SU-DHL-6 (cell line): ENCODE measurements at regions not wholly inside any gene's neighbourhood (a gene's known extent, or its start where the extent isn't known, plus 50 kb on each side); places are given as distances from the start of the nearest gene placed in this dataset.

Source experiments
- H2AFZ ChIP-seq: fragments of 200-600 bp; sonication (generic); 2 replicates; pipeline ENCODE4 v1.6.1; 2014; ENCODE audit warnings: low read depth, mild to moderate bottlenecking, moderate library complexity, mixed read lengths, antibody characterized with exemption, low read length; ENCODE audit not compliant: severe bottlenecking
- H3F3A ChIP-seq: fragments of 200-600 bp; shearing (Covaris generic); 2 replicates; pipeline ENCODE4 v1.6.0; 2016; ENCODE audit warnings: antibody characterized with exemption, mild to moderate bottlenecking; ENCODE audit not compliant: insufficient read depth
- H3K27ac ChIP-seq: fragments of 200-600 bp; sonication (generic); 2 replicates; pipeline ENCODE4 v1.5.1; 2016; ENCODE audit warnings: low read depth, mild to moderate bottlenecking, low read length, moderate library complexity, mixed read lengths
- H3K27me3 ChIP-seq: fragments of 200-600 bp; sonication (generic), shearing (Covaris generic); 2 replicates; pipeline ENCODE4 v1.6.0; 2014; ENCODE audit warnings: mild to moderate bottlenecking, low read length
- H3K36me3 ChIP-seq: fragments of 200-600 bp; sonication (generic); 2 replicates; pipeline ENCODE4 v1.6.1; 2014; ENCODE audit warnings: mild to moderate bottlenecking, low read length, mixed read lengths
- H3K4me2 ChIP-seq: fragments of 300-600, 200-600 bp; shearing (Covaris generic), sonication (generic); 2 replicates; pipeline ENCODE4 v1.6.0; 2014; ENCODE audit warnings: low read length, low read depth, mild to moderate bottlenecking; ENCODE audit not compliant: poor library complexity, severe bottlenecking
- H3K4me3 ChIP-seq: fragments of 200-600 bp; sonication (generic); 2 replicates; pipeline ENCODE4 v1.5.1; 2014; ENCODE audit warnings: antibody characterized with exemption, low read length, mild to moderate bottlenecking, mixed read lengths; ENCODE audit not compliant: insufficient read depth, poor library complexity, severe bottlenecking
- H3K79me2 ChIP-seq: fragments of 200-600 bp; sonication (generic); 2 replicates; pipeline ENCODE4 v1.6.1; 2014; ENCODE audit warnings: mild to moderate bottlenecking, low read length, moderate library complexity; ENCODE audit not compliant: insufficient read depth
- H3K9ac ChIP-seq: fragments of 200-600 bp; sonication (generic); 2 replicates; pipeline ENCODE4 v1.7.0; 2014; ENCODE audit warnings: mild to moderate bottlenecking, low read length
- H3K9me2 ChIP-seq: fragments of 200-600 bp; sonication (generic); replicated peaks from 2 replicates; pipeline ENCODE4 v1.6.1; 2014; ENCODE audit warnings: low read length; ENCODE audit not compliant: insufficient read depth
- H3K9me3 ChIP-seq: fragments of 200-600 bp; sonication (generic); 2 replicates; pipeline ENCODE4 v1.6.1; 2014; ENCODE audit warnings: low read length, mixed read lengths; ENCODE audit not compliant: insufficient read depth
- H4K20me1 ChIP-seq: fragments of 200-600 bp; sonication (generic); 2 replicates; pipeline ENCODE4 v1.6.1; 2014; ENCODE audit warnings: low read depth, mild to moderate bottlenecking, antibody characterized with exemption, low read length, moderate library complexity, mixed read lengths
- CTCF ChIP-seq: fragments of 200-600 bp; sonication (generic); IDR thresholded peaks from one replicate; pipeline ENCODE4 v1.5.1; 2017; ENCODE audit warnings: antibody characterized with exemption, mild to moderate bottlenecking, low read length, moderate library complexity; ENCODE audit not compliant: insufficient read depth, poor library complexity, severe bottlenecking
- EZH2phosphoT487 ChIP-seq: fragments of 200-600 bp; sonication (generic), shearing (Covaris generic); conservative IDR thresholded peaks from 2 replicates; pipeline ENCODE4 v1.6.1; 2018; ENCODE audit warnings: mild to moderate bottlenecking, antibody characterized with exemption, low read length, moderate library complexity, mixed read lengths

- Histone ChIP-seq H3K9ac (no peak overlapping the region), H3K9me3 (no peaks in the 10 kb centered on the region), H3K4me3 (no peak overlapping the region), H3K27me3 (no peaks in the 10 kb centered on the region), H2AFZ (no peak overlapping the region), H3K27ac (no peak overlapping the region), H3F3A (no peaks in the 10 kb centered on the region), H3K79me2 (no peaks in the 10 kb centered on the region), H3K9me2 (no peaks in the 10 kb centered on the region), H3K4me2 (no peak overlapping the region), H3K36me3 (no peaks in the 10 kb centered on the region), H4K20me1 (no peaks in the 10 kb centered on the region)
- TF ChIP-seq EZH2phosphoT487 (no peak), CTCF (no peak)
Measured at GRCh38 chr10:91120348-91120747, 100.1 kb upstream of the PCGF5 start.

- H3K4me2 ChIP-seq: no peak overlapping the region
Measured at GRCh38 chr10:91123261-91123660, 97.2 kb upstream of the PCGF5 start.

GRCh38 chr10:91124016-91124415 is 96.4 kb upstream of the PCGF5 start:
- no peaks in the 10 kb centered on the region for H3K79me2 ChIP-seq
- no peak overlapping the region for H3K27ac ChIP-seq
- no peaks in the 10 kb centered on the region for H4K20me1 ChIP-seq
- no peaks in the 10 kb centered on the region for H3K9me2 ChIP-seq
- H3K9me3 ChIP-seq: no peaks in the 10 kb centered on the region
- no peaks in the 10 kb centered on the region for H3F3A ChIP-seq
- no peak overlapping the region for H3K4me3 ChIP-seq
- H2AFZ ChIP-seq: no peak overlapping the region
- H3K9ac ChIP-seq: no peak overlapping the region
- TF ChIP-seq EZH2phosphoT487: no peak
- no peaks in the 10 kb centered on the region for H3K27me3 ChIP-seq
- no peaks in the 10 kb centered on the region for H3K36me3 ChIP-seq
- H3K4me2 ChIP-seq: no peak overlapping the region

More at GRCh38 chr10:91123261-91123660, 97.2 kb upstream of the PCGF5 start:
- Histone ChIP-seq H3K9me3 (no peaks in the 10 kb centered on the region), H3K27me3 (no peaks in the 10 kb centered on the region), H2AFZ (no peak overlapping the region), H3K9me2 (no peaks in the 10 kb centered on the region), H3K4me3 (no peak overlapping the region), H3F3A (no peaks in the 10 kb centered on the region), H3K27ac (no peak overlapping the region), H3K36me3 (no peaks in the 10 kb centered on the region), H3K79me2 (no peaks in the 10 kb centered on the region), H3K9ac (no peak overlapping the region), H4K20me1 (no peaks in the 10 kb centered on the region)
- TF ChIP-seq CTCF (no peak), EZH2phosphoT487 (no peak)

- no peak for TF ChIP-seq EZH2phosphoT487
- no peak for TF ChIP-seq CTCF
- no peaks in the 10 kb centered on the region for H3K79me2 ChIP-seq
- no peaks in the 10 kb centered on the region for H3K9me3 ChIP-seq
- no peak overlapping the region for H3K27ac ChIP-seq
- H3F3A ChIP-seq: no peaks in the 10 kb centered on the region
- H3K9me2 ChIP-seq: no peaks in the 10 kb centered on the region
- no peak overlapping the region for H3K4me2 ChIP-seq
- H3K4me3 ChIP-seq: no peak overlapping the region
- no peak overlapping the region for H3K9ac ChIP-seq
- no peaks in the 10 kb centered on the region for H4K20me1 ChIP-seq
- no peaks in the 10 kb centered on the region for H3K36me3 ChIP-seq
- no peaks in the 10 kb centered on the region for H3K27me3 ChIP-seq
- H2AFZ ChIP-seq: no peak overlapping the region
Measured at GRCh38 chr10:91126471-91126870, 94.0 kb upstream of the PCGF5 start.
